Nephron (organoid): ENCODE measurements at regions not wholly inside any gene's neighbourhood (a gene's known extent, or its start where the extent isn't known, plus 50 kb on each side); places are given as distances from the start of the nearest gene placed in this dataset.
A peak's percentile ranks its signal among the peaks of the same experiment; 100 is the strongest.

Experiments
- H3K27ac Mint-ChIP-seq, 3 experiments: 2 replicates each; pipeline ENCODE4 v1.8.0; 2020; ENCODE audit warnings: mixed read lengths in 3 of 3, mild to moderate bottlenecking in 2 of 3, moderate library complexity in 1 of 3
- H3K27me3 Mint-ChIP-seq: 2 replicates; pipeline ENCODE4 v1.8.0; 2021; ENCODE audit warnings: low read depth, mild to moderate bottlenecking, moderate library complexity, mixed read lengths
- H3K36me3 Mint-ChIP-seq: 2 replicates; pipeline ENCODE4 v1.8.0; 2020; ENCODE audit warnings: low read depth, mixed read lengths
- H3K4me1 Mint-ChIP-seq: 2 replicates; pipeline ENCODE4 v1.8.0; 2020; ENCODE audit warnings: mixed read lengths
- H3K4me3 Mint-ChIP-seq, 3 experiments: 2 replicates each; pipeline ENCODE4 v1.8.0; 2020; ENCODE audit warnings: mild to moderate bottlenecking in 3 of 3, mixed read lengths in 3 of 3, moderate library complexity in 2 of 3
- H3K9me3 Mint-ChIP-seq: 2 replicates; pipeline ENCODE4 v1.8.0; 2020; ENCODE audit warnings: mixed read lengths
- CTCF ChIP-seq, 3 experiments: fragments of 200-600 bp; sonication (generic); IDR thresholded peaks; one replicate each; pipeline ENCODE4 v1.5.0; 2021; ENCODE audit warnings: antibody characterized with exemption in 3 of 3; ENCODE audit not compliant: unreplicated experiment in 3 of 3

GRCh38 chr15:94747510-94747909, 516.1 kb downstream of the MCTP2 start:
- H3K4me3 Mint-ChIP-seq = no peak overlapping the region
- no peaks in the 10 kb centered on the region for H3K27me3 Mint-ChIP-seq
- H3K27ac Mint-ChIP-seq = no peak overlapping the region
- H3K9me3 Mint-ChIP-seq = no peaks in the 10 kb centered on the region
- H3K36me3 Mint-ChIP-seq = no peaks in the 10 kb centered on the region
- TF ChIP-seq CTCF (IDR thresholded peaks at IDR 0.05; ENCODE audit: unreplicated experiment in 3 of 3) = no peak
- H3K4me1 Mint-ChIP-seq = peaks cover 21% of the 10 kb centered on the region

- H3K27ac Mint-ChIP-seq = peak overlapping the region; percentile 70 to 82 (median 74)
- no peaks in the 10 kb centered on the region for H3K36me3 Mint-ChIP-seq
- no peaks in the 10 kb centered on the region for H3K27me3 Mint-ChIP-seq
- H3K9me3 Mint-ChIP-seq = no peaks in the 10 kb centered on the region
- TF ChIP-seq CTCF (IDR thresholded peaks at IDR 0.05; ENCODE audit: unreplicated experiment in 3 of 3) = no peak
- no peak overlapping the region for H3K4me3 Mint-ChIP-seq
- H3K4me1 Mint-ChIP-seq = peaks cover 13% of the 10 kb centered on the region
Observed at GRCh38 chr15:94749811-94750617, 518.7 kb downstream of the MCTP2 start.

- TF ChIP-seq CTCF (IDR thresholded peaks at IDR 0.05; ENCODE audit: unreplicated experiment in 3 of 3) = no peak
- H3K27ac Mint-ChIP-seq = no peak overlapping the region
- H3K4me1 Mint-ChIP-seq = no peaks in the 10 kb centered on the region
- H3K27me3 Mint-ChIP-seq = peaks cover 7% of the 10 kb centered on the region
- no peaks in the 10 kb centered on the region for H3K36me3 Mint-ChIP-seq
- no peak overlapping the region for H3K4me3 Mint-ChIP-seq
- H3K9me3 Mint-ChIP-seq = no peaks in the 10 kb centered on the region
Observed at GRCh38 chr15:94760348-94760747, 529.0 kb downstream of the MCTP2 start.

- H3K27me3 Mint-ChIP-seq = peaks cover 4% of the 10 kb centered on the region
- H3K4me3 Mint-ChIP-seq = no peak overlapping the region
- TF ChIP-seq CTCF (IDR thresholded peaks at IDR 0.05; ENCODE audit: unreplicated experiment in 3 of 3) = no peak
- H3K36me3 Mint-ChIP-seq = no peaks in the 10 kb centered on the region
- H3K9me3 Mint-ChIP-seq = no peaks in the 10 kb centered on the region
- H3K27ac Mint-ChIP-seq = no peak overlapping the region
- no peaks in the 10 kb centered on the region for H3K4me1 Mint-ChIP-seq
Observed at GRCh38 chr15:94761574-94761973, 530.2 kb downstream of the MCTP2 start.

GRCh38 chr15:94769089-94769488, 537.7 kb downstream of the MCTP2 start:
- Mint-ChIP-seq H3K36me3 (no peaks in the 10 kb centered on the region), H3K4me3 (no peak overlapping the region), H3K27me3 (no peaks in the 10 kb centered on the region), H3K27ac (no peak overlapping the region), H3K9me3 (no peaks in the 10 kb centered on the region), H3K4me1 (no peaks in the 10 kb centered on the region)
- no peak for TF ChIP-seq CTCF (IDR thresholded peaks at IDR 0.05; ENCODE audit: unreplicated experiment in 3 of 3)

GRCh38 chr15:94770199-94770598, 538.8 kb downstream of the MCTP2 start:
- no peaks in the 10 kb centered on the region for H3K36me3 Mint-ChIP-seq

More at GRCh38 chr15:94770199-94770598, 538.8 kb downstream of the MCTP2 start:
- H3K4me3 Mint-ChIP-seq = no peak overlapping the region
- H3K4me1 Mint-ChIP-seq = no peaks in the 10 kb centered on the region
- no peak for TF ChIP-seq CTCF (IDR thresholded peaks at IDR 0.05; ENCODE audit: unreplicated experiment in 3 of 3)
- no peak overlapping the region for H3K27ac Mint-ChIP-seq
- no peaks in the 10 kb centered on the region for H3K9me3 Mint-ChIP-seq
- no peaks in the 10 kb centered on the region for H3K27me3 Mint-ChIP-seq
